ENCODE measurements at regions not wholly inside any gene's neighbourhood (a gene's known extent, or its start where the extent isn't known, plus 50 kb on each side); places are given as distances from the start of the nearest gene placed in this dataset.

DNA sequence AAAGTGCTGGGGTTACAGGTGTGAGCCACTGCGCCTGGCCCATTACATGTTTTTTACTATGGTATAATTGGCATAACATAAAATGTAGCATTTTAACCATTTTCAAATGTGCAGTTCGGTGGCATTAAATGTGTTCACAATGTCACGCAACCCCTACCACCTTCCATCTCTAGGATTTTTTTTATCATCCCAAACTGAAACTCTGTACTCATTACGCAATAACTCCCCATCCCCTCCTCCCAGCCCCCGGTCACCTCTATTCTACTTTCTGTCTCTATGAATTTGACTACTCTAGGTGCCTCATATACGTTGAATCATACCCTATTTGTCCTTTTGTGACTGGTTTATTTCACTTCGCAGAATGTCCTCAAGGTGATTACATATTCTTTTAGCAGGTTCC lies 233.1 kb upstream of the ARID1B start:
- TF ChIP-seq, protein P1, sequence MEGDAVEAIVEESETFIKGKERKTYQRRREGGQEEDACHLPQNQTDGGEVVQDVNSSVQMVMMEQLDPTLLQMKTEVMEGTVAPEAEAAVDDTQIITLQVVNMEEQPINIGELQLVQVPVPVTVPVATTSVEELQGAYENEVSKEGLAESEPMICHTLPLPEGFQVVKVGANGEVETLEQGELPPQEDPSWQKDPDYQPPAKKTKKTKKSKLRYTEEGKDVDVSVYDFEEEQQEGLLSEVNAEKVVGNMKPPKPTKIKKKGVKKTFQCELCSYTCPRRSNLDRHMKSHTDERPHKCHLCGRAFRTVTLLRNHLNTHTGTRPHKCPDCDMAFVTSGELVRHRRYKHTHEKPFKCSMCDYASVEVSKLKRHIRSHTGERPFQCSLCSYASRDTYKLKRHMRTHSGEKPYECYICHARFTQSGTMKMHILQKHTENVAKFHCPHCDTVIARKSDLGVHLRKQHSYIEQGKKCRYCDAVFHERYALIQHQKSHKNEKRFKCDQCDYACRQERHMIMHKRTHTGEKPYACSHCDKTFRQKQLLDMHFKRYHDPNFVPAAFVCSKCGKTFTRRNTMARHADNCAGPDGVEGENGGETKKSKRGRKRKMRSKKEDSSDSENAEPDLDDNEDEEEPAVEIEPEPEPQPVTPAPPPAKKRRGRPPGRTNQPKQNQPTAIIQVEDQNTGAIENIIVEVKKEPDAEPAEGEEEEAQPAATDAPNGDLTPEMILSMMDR (IDR thresholded peaks at IDR 0.05; ENCODE audit: insufficient read depth, low read depth, low read length, missing control alignments) = no peak
- H3K4me3 ChIP-seq (ENCODE audit: low read length) = no peak overlapping the region
- DNase-seq (ENCODE audit: low read depth) = no peak

DNA sequence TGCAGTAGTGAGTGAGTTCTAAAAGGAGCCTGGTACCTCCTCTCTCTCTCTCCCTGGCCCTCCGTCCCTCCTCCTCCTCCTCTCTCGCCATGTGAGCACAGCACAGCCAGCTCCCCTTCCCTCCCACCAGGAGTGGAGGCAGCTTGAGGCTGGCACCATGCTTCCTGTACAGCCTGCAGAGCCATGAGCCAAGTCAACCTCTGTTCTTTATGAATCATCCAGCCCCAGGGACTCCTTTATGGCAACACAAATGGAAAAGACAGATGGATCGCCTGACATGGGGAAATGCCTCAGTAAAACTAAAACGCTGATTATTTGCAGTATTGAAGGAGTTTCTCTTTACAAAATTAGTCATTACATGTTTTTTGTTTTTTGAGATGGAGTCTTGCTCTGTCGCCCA lies 233.7 kb upstream of the ARID1B start:
- TF ChIP-seq, protein P1 (IDR thresholded peaks at IDR 0.05; ENCODE audit: insufficient read depth, low read depth, low read length, missing control alignments) = no peak
- DNase-seq (ENCODE audit: low read depth) = peak; percentile 17
- H3K4me3 ChIP-seq (ENCODE audit: low read length) = no peak overlapping the region

DNA sequence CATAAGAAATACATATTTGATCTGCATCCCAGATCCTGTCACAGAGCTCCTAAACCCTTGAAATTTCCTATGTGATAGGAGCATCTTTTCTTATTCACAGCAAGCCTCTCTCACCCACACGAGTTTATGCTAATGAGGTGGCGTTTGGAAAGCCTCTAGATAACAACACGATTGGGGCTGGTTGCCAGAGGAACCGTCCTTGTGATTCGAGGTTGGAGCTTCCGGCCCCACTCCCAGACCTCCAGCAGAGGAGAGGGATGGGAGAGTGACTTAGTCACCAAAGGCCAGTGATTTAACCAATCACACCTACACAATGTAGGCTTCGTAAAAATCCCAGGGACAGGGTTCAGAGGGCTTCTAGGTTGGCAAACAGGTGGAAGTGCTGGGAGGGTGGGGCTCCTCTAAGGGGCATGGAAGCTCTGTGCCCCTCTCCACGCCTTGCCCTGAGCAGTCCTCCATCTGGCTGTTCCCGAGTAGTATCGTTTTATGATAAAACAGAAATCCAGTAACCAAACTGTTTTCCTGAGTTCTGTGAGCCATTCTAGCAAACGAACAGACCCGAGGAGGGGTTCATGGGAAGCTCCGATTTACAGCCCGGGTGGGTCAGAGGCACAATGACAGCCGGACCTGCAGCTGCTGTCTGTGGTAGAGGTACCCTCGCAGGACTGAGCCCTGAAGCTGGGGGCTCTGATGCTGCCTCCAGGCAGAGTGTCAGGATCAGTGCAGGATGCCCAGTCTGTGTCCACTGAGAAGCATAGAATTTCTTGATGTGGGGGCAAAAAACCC lies 238.1 kb upstream of the ARID1B start:
- TF ChIP-seq, protein P1 (IDR thresholded peaks at IDR 0.05; ENCODE audit: insufficient read depth, low read depth, low read length, missing control alignments) = no peak
- H3K4me3 ChIP-seq (ENCODE audit: low read length) = no peak overlapping the region
- no peak for DNase-seq (ENCODE audit: low read depth)

DNA sequence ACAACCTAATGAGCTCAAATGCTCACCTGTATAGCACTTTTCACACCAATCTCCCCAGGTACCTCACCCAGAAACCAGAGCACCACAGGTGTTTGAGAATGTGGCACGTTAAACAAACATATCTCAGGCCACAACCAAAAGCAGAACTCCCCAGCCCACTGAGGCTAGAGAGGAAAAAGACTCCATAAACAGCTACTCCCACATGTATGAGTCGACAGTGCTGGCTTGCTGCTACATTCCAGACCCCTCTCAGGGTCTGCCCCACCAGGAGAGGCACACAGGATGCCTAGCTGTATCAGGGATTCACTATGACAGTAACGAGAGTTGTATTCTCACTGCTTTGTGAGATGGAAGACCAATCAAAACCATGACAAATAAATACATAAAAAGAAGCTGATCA lies 242.6 kb upstream of the ARID1B start:
- no peak for DNase-seq (ENCODE audit: low read depth)
- TF ChIP-seq, protein P1 (IDR thresholded peaks at IDR 0.05; ENCODE audit: insufficient read depth, low read depth, low read length, missing control alignments) = no peak
- no peak overlapping the region for H3K4me3 ChIP-seq (ENCODE audit: low read length)

DNA sequence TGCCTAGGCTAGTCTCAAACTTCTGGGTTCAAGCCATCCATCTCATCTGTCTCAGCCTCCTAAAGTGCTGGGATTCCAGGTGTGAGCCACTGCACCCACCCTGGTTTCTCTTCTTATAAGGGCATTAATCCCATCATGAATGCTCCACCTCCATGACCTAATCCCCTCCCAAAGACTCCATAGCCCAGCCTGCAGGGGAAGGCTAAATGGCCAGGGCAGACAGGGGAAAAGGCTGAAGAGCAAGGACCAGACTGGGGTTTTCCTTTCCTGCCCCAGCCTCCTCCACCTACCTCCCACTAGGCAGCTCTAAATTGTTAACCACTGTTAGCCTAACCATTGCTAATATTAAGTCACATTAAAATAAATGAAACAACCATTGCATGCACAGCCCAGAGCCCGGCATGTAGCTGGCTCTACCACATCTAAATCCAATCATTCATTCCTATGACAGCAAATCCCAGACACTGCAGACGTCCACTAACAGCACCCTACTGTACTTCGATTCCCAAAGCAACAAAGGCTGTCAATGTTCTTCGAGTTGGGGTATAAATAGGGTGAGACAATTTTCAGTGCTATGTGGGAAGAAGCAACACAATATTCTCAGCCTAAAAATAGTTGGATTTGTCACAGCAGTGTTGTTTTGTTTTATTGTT lies 243.2 kb upstream of the ARID1B start:
- no peak overlapping the region for H3K4me3 ChIP-seq (ENCODE audit: low read length)
- TF ChIP-seq, protein P1 (IDR thresholded peaks at IDR 0.05; ENCODE audit: insufficient read depth, low read depth, low read length, missing control alignments) = no peak
- no peak for DNase-seq (ENCODE audit: low read depth)

DNA sequence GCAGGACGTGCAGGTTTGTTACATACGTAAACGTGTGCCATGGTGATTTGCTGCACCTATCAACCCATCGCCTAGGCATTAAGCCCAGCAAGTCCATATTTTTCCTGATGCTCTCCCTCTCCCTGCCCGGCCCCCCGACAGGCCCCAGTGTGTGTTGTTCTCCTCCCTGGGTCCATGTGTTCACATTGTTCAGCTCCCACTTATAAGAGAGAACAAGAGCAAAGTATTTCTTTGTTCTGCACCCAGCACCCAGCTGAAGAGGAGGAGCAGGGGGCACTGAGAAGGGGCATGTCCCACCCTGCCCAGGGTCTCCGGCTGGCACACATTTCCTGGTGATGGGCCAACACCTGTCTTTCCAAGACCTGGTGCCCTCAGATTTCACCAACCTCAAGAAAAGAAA lies 251.1 kb upstream of the ARID1B start:
- TF ChIP-seq, protein P1 (IDR thresholded peaks at IDR 0.05; ENCODE audit: insufficient read depth, low read depth, low read length, missing control alignments) = no peak
- H3K4me3 ChIP-seq (ENCODE audit: low read length) = no peak overlapping the region
- no peak for DNase-seq (ENCODE audit: low read depth)
